ENCODE measurements at regions not wholly inside any gene's neighbourhood (a gene's known extent, or its start where the extent isn't known, plus 50 kb on each side); places are given as distances from the start of the nearest gene placed in this dataset.

GRCh38 chr15:39333896-39334295 is 247.0 kb upstream of the THBS1 start:
- no peaks in the 10 kb centered on the region for H3K9me3 Mint-ChIP-seq (ENCODE audit: unreplicated experiment)
- no peaks in the 10 kb centered on the region for H3K36me3 ChIP-seq (ENCODE audit: insufficient read depth, low read length)
- no peak overlapping the region for H3K4me2 ChIP-seq (ENCODE audit: low read length)
- FAIRE-seq (no peak), DNase-seq (ENCODE audit: low read depth) (no peak)
- H4K20me1 ChIP-seq (ENCODE audit: insufficient read depth, low read length), result no peaks in the 10 kb centered on the region
- H3K9me3 ChIP-seq (ENCODE audit: insufficient read depth, low read depth, low read length), result no peaks in the 10 kb centered on the region
- H3K27ac Mint-ChIP-seq (ENCODE audit: unreplicated experiment), result no peak overlapping the region
- no peak overlapping the region for H2AFZ ChIP-seq (ENCODE audit: low read depth, low read length)
- no peaks in the 10 kb centered on the region for H3K4me1 ChIP-seq (ENCODE audit: insufficient read depth, low read length)
- TF ChIP-seq CTCF (IDR thresholded peaks at IDR 0.05; ENCODE audit: insufficient read depth, low read depth, low read length) (no peak), EZH2 (IDR thresholded peaks at IDR 0.05; ENCODE audit: insufficient read depth, low read length) (no peak)
- no peaks in the 10 kb centered on the region for H3K79me2 ChIP-seq (ENCODE audit: insufficient read depth, low read length)
- H3K36me3 Mint-ChIP-seq (ENCODE audit: low read depth, unreplicated experiment), result peaks cover 4% of the 10 kb centered on the region
- H3K27me3 Mint-ChIP-seq (ENCODE audit: low read depth, unreplicated experiment), result no peaks in the 10 kb centered on the region
- no peak overlapping the region for H3K9ac ChIP-seq (ENCODE audit: low read length)
- no peak overlapping the region for H3K27ac ChIP-seq (ENCODE audit: low read depth, low read length)
- no peak overlapping the region for H3K4me3 ChIP-seq (ENCODE audit: insufficient read depth, low read depth, low read length)
- H3K4me3 Mint-ChIP-seq (ENCODE audit: unreplicated experiment), result no peak overlapping the region
- peaks cover 9% of the 10 kb centered on the region for H3K4me1 Mint-ChIP-seq (ENCODE audit: low read depth, unreplicated experiment)
- H3K27me3 ChIP-seq (ENCODE audit: insufficient read depth, low read length), result no peaks in the 10 kb centered on the region

- H3K27me3 Mint-ChIP-seq (ENCODE audit: low read depth, unreplicated experiment), result no peaks in the 10 kb centered on the region
- Histone ChIP-seq H3K9ac (ENCODE audit: low read length) (no peak overlapping the region), H4K20me1 (ENCODE audit: insufficient read depth, low read length) (no peaks in the 10 kb centered on the region), H3K36me3 (ENCODE audit: insufficient read depth, low read length) (no peaks in the 10 kb centered on the region), H3K9me3 (ENCODE audit: insufficient read depth, low read depth, low read length) (no peaks in the 10 kb centered on the region), H3K4me2 (ENCODE audit: low read length) (no peak overlapping the region), H3K79me2 (ENCODE audit: insufficient read depth, low read length) (no peaks in the 10 kb centered on the region), H3K4me3 (ENCODE audit: insufficient read depth, low read depth, low read length) (no peak overlapping the region), H3K27ac (ENCODE audit: low read depth, low read length) (no peak overlapping the region), H3K4me1 (ENCODE audit: insufficient read depth, low read length) (no peaks in the 10 kb centered on the region), H3K27me3 (ENCODE audit: insufficient read depth, low read length) (no peaks in the 10 kb centered on the region), H2AFZ (ENCODE audit: low read depth, low read length) (no peak overlapping the region)
- peaks cover 2% of the 10 kb centered on the region for H3K9me3 Mint-ChIP-seq (ENCODE audit: unreplicated experiment)
- TF ChIP-seq EZH2 (IDR thresholded peaks at IDR 0.05; ENCODE audit: insufficient read depth, low read length) (no peak), CTCF (IDR thresholded peaks at IDR 0.05; ENCODE audit: insufficient read depth, low read depth, low read length) (no peak)
- FAIRE-seq, result no peak
- no peaks in the 10 kb centered on the region for H3K36me3 Mint-ChIP-seq (ENCODE audit: low read depth, unreplicated experiment)
- no peak for DNase-seq (ENCODE audit: low read depth)
- H3K27ac Mint-ChIP-seq (ENCODE audit: unreplicated experiment), result no peak overlapping the region
- no peak overlapping the region for H3K4me3 Mint-ChIP-seq (ENCODE audit: unreplicated experiment)
- peaks cover 9% of the 10 kb centered on the region for H3K4me1 Mint-ChIP-seq (ENCODE audit: low read depth, unreplicated experiment)
Observed at GRCh38 chr15:39336926-39337325, 244.0 kb upstream of the THBS1 start.

GRCh38 chr15:39338251-39338650 is 242.6 kb upstream of the THBS1 start:
- Mint-ChIP-seq H3K27ac (ENCODE audit: unreplicated experiment) (no peak overlapping the region), H3K4me1 (ENCODE audit: low read depth, unreplicated experiment) (peaks cover 9% of the 10 kb centered on the region), H3K36me3 (ENCODE audit: low read depth, unreplicated experiment) (no peaks in the 10 kb centered on the region), H3K9me3 (ENCODE audit: unreplicated experiment) (peaks cover 2% of the 10 kb centered on the region), H3K4me3 (ENCODE audit: unreplicated experiment) (no peak overlapping the region), H3K27me3 (ENCODE audit: low read depth, unreplicated experiment) (no peaks in the 10 kb centered on the region)
- Histone ChIP-seq H3K9ac (ENCODE audit: low read length) (no peak overlapping the region), H3K4me1 (ENCODE audit: insufficient read depth, low read length) (no peaks in the 10 kb centered on the region), H4K20me1 (ENCODE audit: insufficient read depth, low read length) (no peaks in the 10 kb centered on the region), H3K9me3 (ENCODE audit: insufficient read depth, low read depth, low read length) (no peaks in the 10 kb centered on the region), H3K27ac (ENCODE audit: low read depth, low read length) (no peak overlapping the region), H3K27me3 (ENCODE audit: insufficient read depth, low read length) (no peaks in the 10 kb centered on the region), H2AFZ (ENCODE audit: low read depth, low read length) (no peak overlapping the region), H3K79me2 (ENCODE audit: insufficient read depth, low read length) (no peaks in the 10 kb centered on the region), H3K4me2 (ENCODE audit: low read length) (no peak overlapping the region), H3K36me3 (ENCODE audit: insufficient read depth, low read length) (no peaks in the 10 kb centered on the region), H3K4me3 (ENCODE audit: insufficient read depth, low read depth, low read length) (no peak overlapping the region)
- DNase-seq (ENCODE audit: low read depth) (no peak), FAIRE-seq (no peak)
- TF ChIP-seq CTCF (IDR thresholded peaks at IDR 0.05; ENCODE audit: insufficient read depth, low read depth, low read length), result no peak
- no peak for TF ChIP-seq EZH2 (IDR thresholded peaks at IDR 0.05; ENCODE audit: insufficient read depth, low read length)
